Activated naive CD4-positive, alpha-beta T cell treated with anti-CD3 and anti-CD28 coated beads, Interleukin-2, amount 10 ng/mL, durations not matched to agents 7 days and 5 days (primary cell): ENCODE measurements at regions not wholly inside any gene's neighbourhood (a gene's known extent, or its start where the extent isn't known, plus 50 kb on each side); places are given as distances from the start of the nearest gene placed in this dataset.

ENCODE experiments used
- CTCF ChIA-PET: fragments of 350-600 bp; sonication (Branson Sonifier 250); formaldehyde crosslinking; loops from one replicate; lab custom pipeline; 2021; ENCODE audit warnings: antibody characterized with exemption; lab: Charles Lee
- DNase-seq: peaks from one replicate; pipeline ENCODE4 v3.0.0-alpha.2; 2020
- H3K27ac Mint-ChIP-seq: one replicate; pipeline ENCODE4 v1.8.0; 2021; ENCODE audit warnings: mild to moderate bottlenecking, moderate library complexity, mixed read lengths
- H3K27me3 Mint-ChIP-seq: one replicate; pipeline ENCODE4 v1.8.0; 2021; ENCODE audit warnings: mild to moderate bottlenecking, mixed read lengths
- H3K36me3 Mint-ChIP-seq: one replicate; pipeline ENCODE4 v1.8.0; 2021; ENCODE audit warnings: mixed read lengths
- H3K4me1 Mint-ChIP-seq: one replicate; pipeline ENCODE4 v1.8.0; 2021; ENCODE audit warnings: mixed read lengths
- H3K4me3 Mint-ChIP-seq: one replicate; pipeline ENCODE4 v1.8.0; 2021; ENCODE audit warnings: mild to moderate bottlenecking, moderate library complexity, mixed read lengths
- H3K9me3 Mint-ChIP-seq: one replicate; pipeline ENCODE4 v1.8.0; 2021; ENCODE audit warnings: mixed read lengths

DNA sequence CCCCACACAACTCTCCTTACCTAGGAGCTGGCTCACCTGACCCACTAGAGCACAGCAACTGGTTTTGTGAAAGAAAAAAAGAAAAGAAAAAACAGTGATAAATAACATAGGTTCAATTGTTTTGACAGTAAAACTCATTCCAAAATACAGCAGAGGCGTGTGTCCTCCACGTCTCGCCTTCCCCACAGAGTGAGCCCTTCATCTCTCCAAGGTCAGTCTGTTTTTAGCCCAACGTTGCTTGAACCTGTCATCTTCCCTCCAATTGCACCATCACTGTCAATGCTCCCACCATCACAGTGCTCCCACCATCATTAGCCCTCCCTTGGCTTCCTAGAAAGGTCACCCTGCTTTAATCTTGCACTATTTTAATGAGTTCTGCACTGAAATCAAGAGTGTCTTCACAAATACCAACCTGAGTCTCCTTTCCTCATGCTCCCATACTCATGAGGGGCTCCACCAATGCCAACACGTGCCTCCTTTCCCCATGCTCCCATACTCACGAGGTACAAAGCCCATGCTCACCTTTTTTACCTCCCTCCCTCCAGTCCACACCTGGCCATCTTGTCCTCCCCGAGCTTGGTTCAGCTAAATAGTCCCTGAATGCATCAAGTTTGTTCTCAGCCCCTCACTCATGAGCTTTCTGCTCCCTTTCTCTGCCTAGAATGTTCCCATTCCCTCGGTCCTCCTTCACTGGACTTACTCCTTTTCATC is 103.7 kb downstream of the IRS2 start:
- H3K4me3 Mint-ChIP-seq = no peak overlapping the region
- H3K9me3 Mint-ChIP-seq = no peaks in the 10 kb centered on the region
- peaks cover 11% of the 10 kb centered on the region for H3K27me3 Mint-ChIP-seq
- DNase-seq = no peak
- CTCF ChIA-PET = no interaction called here
- H3K36me3 Mint-ChIP-seq = no peaks in the 10 kb centered on the region
- no peak overlapping the region for H3K27ac Mint-ChIP-seq
- no peaks in the 10 kb centered on the region for H3K4me1 Mint-ChIP-seq

DNA sequence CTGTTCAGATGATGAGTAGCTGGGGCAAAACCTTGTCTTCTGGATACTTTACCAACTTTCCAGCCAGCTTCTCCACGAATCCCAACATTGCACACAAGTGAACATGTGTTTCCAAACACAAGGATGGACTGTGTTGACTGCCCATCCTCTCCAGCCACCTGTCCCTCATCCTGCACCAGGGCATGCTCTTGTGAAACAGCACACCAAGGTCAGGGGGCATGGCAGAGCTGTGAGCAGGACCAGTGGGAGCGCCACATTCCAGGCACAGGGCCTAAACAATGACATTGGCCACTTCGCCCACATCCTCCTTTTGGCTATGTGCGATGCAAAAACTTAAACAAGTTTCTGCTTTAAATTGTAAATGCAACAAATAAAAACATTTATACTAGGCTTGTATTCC is 105.5 kb downstream of the IRS2 start:
- Mint-ChIP-seq H3K4me1 (no peaks in the 10 kb centered on the region), H3K27me3 (peaks cover 11% of the 10 kb centered on the region), H3K4me3 (no peak overlapping the region), H3K36me3 (no peaks in the 10 kb centered on the region), H3K9me3 (no peaks in the 10 kb centered on the region), H3K27ac (no peak overlapping the region)
- CTCF ChIA-PET = no interaction called here
- DNase-seq = no peak

DNA sequence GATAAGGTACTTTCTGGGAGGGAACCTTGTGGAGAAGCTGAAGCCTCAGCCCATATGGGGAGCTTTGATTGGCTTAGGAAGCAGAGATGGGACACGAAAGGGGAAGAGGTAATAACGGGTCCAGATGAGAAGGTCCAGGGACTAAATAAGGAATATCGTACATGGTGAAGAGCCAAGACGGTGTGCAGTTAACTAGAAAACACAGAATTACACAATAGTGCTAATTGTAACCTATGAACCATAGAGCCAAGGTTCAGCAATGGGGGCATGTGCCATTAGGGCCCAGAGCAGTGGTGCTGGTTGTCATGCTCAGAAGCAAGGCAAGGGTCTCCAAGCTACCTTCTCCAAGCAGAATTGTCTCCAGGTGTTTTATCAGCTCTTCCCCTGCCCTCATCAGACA is 106.1 kb downstream of the IRS2 start:
- Mint-ChIP-seq H3K9me3 (no peaks in the 10 kb centered on the region), H3K36me3 (no peaks in the 10 kb centered on the region), H3K4me1 (no peaks in the 10 kb centered on the region), H3K27me3 (peaks cover 16% of the 10 kb centered on the region), H3K27ac (no peak overlapping the region), H3K4me3 (no peak overlapping the region)
- no peak for DNase-seq
- CTCF ChIA-PET = interaction anchor here (0.7 kb wide), 1 partner anchor 103 kb away, joined by 3 read pairs; no protein-coding TSS in a partner anchor

DNA sequence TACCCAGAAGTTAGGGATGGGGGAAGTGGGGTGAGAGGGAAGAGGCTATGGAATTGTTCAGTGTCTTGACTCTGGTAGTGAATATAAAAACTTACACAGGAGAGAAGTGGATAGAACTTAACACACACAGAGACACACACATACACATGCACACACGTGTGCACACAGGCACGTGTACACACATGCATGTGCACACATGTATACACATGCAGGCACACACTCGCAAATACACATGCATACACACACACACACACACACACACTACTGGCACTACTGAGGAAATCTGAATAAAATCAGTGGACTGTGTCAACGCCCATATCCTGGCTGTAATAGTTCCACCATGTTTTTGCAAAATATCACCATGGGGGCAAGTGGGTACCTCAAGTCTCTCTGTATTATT is 107.9 kb downstream of the IRS2 start:
- peaks cover 20% of the 10 kb centered on the region for H3K27me3 Mint-ChIP-seq
- no peak for DNase-seq
- no peak overlapping the region for H3K27ac Mint-ChIP-seq
- H3K4me1 Mint-ChIP-seq = no peaks in the 10 kb centered on the region
- H3K9me3 Mint-ChIP-seq = no peaks in the 10 kb centered on the region
- CTCF ChIA-PET = no interaction called here
- H3K4me3 Mint-ChIP-seq = no peak overlapping the region
- H3K36me3 Mint-ChIP-seq = no peaks in the 10 kb centered on the region

GRCh38 chr13:109677206-109677605 is 109.2 kb downstream of the IRS2 start:
- H3K9me3 Mint-ChIP-seq = no peaks in the 10 kb centered on the region
- H3K27me3 Mint-ChIP-seq = peaks cover 9% of the 10 kb centered on the region
- H3K27ac Mint-ChIP-seq = no peak overlapping the region
- H3K4me1 Mint-ChIP-seq = no peaks in the 10 kb centered on the region
- DNase-seq = no peak
- no peaks in the 10 kb centered on the region for H3K36me3 Mint-ChIP-seq
- no peak overlapping the region for H3K4me3 Mint-ChIP-seq
- CTCF ChIA-PET = no interaction called here

DNA sequence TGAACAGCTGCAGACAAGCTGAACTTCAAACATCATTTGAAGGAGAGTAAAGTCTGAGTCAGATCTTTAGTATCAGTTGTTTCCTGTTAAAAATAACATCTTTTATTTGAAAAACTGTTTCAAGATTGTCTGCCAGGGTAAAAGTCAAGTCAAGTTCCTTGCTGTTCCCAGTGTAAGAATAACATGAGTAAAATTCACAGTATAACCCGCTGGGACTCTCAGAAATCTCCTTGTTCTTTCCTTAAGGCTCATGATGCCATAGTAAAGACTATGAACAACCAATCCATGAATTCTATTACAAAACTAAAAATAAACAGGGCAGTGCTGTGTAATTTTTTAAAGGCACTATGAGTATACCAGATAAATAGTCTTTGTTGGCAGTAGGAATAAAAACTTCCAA is 112.9 kb downstream of the IRS2 start:
- Mint-ChIP-seq H3K36me3 (no peaks in the 10 kb centered on the region), H3K4me1 (no peaks in the 10 kb centered on the region), H3K27ac (no peak overlapping the region), H3K27me3 (peaks cover 9% of the 10 kb centered on the region), H3K9me3 (no peaks in the 10 kb centered on the region), H3K4me3 (no peak overlapping the region)
- DNase-seq = no peak
- CTCF ChIA-PET = no interaction called here

- Mint-ChIP-seq H3K36me3 (no peaks in the 10 kb centered on the region), H3K27me3 (peaks cover 9% of the 10 kb centered on the region), H3K4me1 (no peaks in the 10 kb centered on the region), H3K9me3 (no peaks in the 10 kb centered on the region), H3K4me3 (no peak overlapping the region), H3K27ac (no peak overlapping the region)
- CTCF ChIA-PET = no interaction called here
- no peak for DNase-seq
Observed at GRCh38 chr13:109672545-109672944, 113.8 kb downstream of the IRS2 start.

GRCh38 chr13:109671919-109672318 is 114.5 kb downstream of the IRS2 start:
- no peaks in the 10 kb centered on the region for H3K36me3 Mint-ChIP-seq
- H3K9me3 Mint-ChIP-seq = no peaks in the 10 kb centered on the region
- peaks cover 9% of the 10 kb centered on the region for H3K27me3 Mint-ChIP-seq
- H3K4me3 Mint-ChIP-seq = no peak overlapping the region
- no peak for DNase-seq
- no peaks in the 10 kb centered on the region for H3K4me1 Mint-ChIP-seq
- CTCF ChIA-PET = no interaction called here
- no peak overlapping the region for H3K27ac Mint-ChIP-seq

DNA sequence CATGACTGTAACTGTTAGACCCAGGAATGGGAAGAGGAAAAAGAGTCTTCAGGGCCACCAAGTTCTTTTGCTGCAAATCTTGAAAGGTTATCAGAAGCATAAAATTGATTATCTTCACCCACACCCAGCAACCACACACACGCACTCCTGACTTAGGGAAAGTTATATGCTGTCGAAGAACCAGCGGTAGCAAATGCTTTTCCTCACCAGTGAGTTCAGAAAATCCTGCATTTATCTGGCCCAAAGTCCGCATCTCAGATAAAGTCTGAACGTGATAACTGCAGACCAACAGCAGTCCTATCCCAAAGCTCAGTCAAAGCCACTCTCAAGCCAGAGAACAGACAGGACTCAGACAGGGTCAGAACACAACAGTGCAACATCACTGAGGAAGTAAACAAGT is 115.6 kb downstream of the IRS2 start:
- Mint-ChIP-seq H3K4me1 (no peaks in the 10 kb centered on the region), H3K27ac (no peak overlapping the region), H3K27me3 (peaks cover 8% of the 10 kb centered on the region), H3K9me3 (no peaks in the 10 kb centered on the region), H3K36me3 (no peaks in the 10 kb centered on the region), H3K4me3 (no peak overlapping the region)
- CTCF ChIA-PET = no interaction called here
- DNase-seq = no peak

DNA sequence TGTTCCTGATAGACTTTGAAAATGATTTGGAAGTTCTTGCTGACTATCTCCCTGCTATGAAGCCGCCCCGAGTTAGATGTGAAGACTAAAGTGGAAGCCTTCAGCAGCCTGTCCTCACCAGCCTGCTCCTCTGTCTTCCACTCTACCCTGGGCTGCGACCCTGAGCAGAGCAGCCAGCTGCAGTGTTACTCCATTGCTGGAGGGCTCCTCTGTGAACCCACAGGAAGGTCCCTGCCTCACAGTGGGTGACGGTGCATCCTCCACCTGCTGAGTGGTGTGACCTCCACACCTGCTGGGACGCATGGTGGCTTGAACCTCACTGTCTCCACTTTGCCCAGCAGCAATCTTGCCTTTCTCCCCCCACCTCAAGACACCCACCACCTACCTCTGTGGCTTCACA is 116.4 kb downstream of the IRS2 start:
- Mint-ChIP-seq H3K36me3 (no peaks in the 10 kb centered on the region), H3K4me1 (no peaks in the 10 kb centered on the region)
- CTCF ChIA-PET = no interaction called here

DNA sequence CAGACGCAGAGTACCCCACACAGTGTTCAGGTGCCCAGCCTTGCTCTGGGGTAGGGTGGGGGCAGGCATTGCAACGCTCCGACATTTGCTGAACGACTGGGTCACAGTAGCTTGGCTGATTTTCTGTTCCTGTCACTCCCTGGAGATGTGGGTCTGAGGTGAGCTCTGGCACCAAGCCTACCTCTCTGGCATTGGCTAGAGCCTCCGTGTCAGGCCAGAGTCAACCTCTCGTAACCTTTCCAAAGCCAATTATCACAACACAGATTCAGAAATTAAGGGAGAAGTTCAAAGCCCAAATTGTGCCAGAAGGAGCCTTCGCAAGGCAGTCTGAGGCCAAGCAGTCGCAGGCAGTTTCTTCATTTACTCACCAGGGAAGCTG is 117.2 kb downstream of the IRS2 start:
- Mint-ChIP-seq H3K36me3 (no peaks in the 10 kb centered on the region), H3K4me3 (no peak overlapping the region), H3K27ac (no peak overlapping the region), H3K27me3 (no peaks in the 10 kb centered on the region), H3K9me3 (no peaks in the 10 kb centered on the region), H3K4me1 (no peaks in the 10 kb centered on the region)
- DNase-seq = no peak
- CTCF ChIA-PET = interaction anchor here (0.6 kb wide), 1 partner anchor 92 kb away, joined by 4 read pairs; no protein-coding TSS in a partner anchor

More for the DNA sequence above, 116.4 kb downstream of the IRS2 start:
- DNase-seq = no peak
- Mint-ChIP-seq H3K27ac (no peak overlapping the region), H3K27me3 (peaks cover under 1% of the 10 kb centered on the region), H3K4me3 (no peak overlapping the region), H3K9me3 (no peaks in the 10 kb centered on the region)

DNA sequence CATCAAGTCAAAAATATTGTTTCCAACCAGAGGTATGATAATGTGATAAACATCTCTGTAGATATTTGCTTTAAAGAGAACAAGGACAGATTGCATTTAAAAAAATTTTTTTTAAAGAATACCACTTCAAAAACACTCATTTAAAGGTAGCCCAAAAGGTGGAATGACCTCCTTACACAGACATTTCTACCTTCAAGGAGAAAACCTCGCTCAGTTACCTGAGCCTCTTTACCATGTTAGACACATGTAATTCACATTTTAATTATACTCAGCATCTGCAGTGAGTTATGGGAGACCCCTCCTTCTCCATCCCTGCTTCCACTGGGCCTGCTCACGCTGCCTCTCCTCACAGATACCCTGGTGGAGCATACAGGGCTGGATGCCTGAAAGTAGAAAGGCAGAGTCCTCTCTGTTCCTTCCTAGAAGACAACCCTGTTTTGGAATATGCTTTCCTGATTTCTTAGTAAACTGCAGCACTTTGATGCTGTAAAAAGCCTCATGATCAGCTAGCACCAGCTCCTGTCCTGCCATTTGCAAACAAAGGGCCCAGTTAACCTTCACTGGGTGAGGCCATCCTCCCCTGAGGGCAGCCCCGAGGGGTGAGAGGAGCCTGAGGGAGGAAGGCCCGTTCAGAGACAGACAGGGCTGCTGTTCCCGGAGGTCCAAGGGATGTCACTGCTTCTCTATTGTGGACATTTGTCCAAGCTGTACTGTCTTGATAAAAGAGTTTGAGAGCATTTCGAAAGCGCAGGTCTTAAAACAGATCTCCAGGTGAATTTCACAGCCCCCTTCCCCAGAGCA is 117.8 kb downstream of the IRS2 start:
- CTCF ChIA-PET = interaction anchor here (0.6 kb wide), 1 partner anchor 93 kb away, joined by 4 read pairs; no protein-coding TSS in a partner anchor
- Mint-ChIP-seq H3K4me1 (no peaks in the 10 kb centered on the region), H3K4me3 (no peak overlapping the region), H3K27me3 (no peaks in the 10 kb centered on the region), H3K36me3 (no peaks in the 10 kb centered on the region), H3K9me3 (no peaks in the 10 kb centered on the region), H3K27ac (no peak overlapping the region)
- DNase-seq = no peak

- Mint-ChIP-seq H3K27me3 (no peaks in the 10 kb centered on the region), H3K4me3 (no peak overlapping the region), H3K36me3 (no peaks in the 10 kb centered on the region), H3K27ac (no peak overlapping the region), H3K4me1 (no peaks in the 10 kb centered on the region), H3K9me3 (no peaks in the 10 kb centered on the region)
- DNase-seq = no peak
- CTCF ChIA-PET = no interaction called here
Observed at GRCh38 chr13:109667807-109668291, 118.5 kb downstream of the IRS2 start.

DNA sequence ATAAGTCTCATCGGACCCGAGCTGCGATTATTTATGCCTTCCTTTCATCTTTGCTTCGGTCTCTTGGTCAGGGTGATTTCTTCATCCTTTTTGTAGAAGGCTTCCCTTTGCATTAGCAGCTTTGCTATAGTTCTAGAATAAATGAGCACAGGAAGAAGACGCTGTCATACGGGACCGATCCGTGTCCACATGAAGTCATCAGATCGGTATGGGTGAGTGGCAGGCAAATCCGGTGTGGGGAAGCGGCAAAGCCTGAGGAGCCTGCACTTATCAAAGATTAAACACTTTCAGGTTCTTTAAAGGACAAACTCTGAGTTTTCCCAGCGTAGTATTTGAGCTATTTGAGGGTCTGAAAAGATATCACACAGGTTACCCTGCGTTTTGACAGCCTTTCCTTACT is 119.3 kb downstream of the IRS2 start:
- DNase-seq = no peak
- Mint-ChIP-seq H3K4me1 (no peaks in the 10 kb centered on the region), H3K27ac (no peak overlapping the region), H3K9me3 (no peaks in the 10 kb centered on the region), H3K4me3 (no peak overlapping the region), H3K27me3 (no peaks in the 10 kb centered on the region), H3K36me3 (no peaks in the 10 kb centered on the region)
- CTCF ChIA-PET = no interaction called here

DNA sequence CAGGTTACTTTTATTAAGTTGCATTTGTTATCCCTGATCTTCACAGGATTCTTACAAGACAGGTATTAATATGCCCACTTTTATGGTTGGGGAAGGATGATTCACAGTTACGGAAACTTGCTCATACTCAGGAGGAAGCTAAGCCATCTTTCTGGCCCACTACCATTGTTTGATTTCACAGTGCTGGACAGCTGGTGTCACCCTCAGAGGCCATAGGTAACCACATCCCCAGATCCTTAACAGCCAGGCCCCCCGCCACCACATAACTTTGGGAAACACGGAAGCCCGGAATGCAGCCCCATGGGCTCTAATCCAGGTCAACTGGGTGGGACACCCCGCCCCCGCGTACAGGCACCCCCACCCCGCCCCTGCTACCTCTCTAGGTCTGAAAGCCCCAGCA is 119.7 kb downstream of the IRS2 start:
- H3K4me1 Mint-ChIP-seq = no peaks in the 10 kb centered on the region
- no peaks in the 10 kb centered on the region for H3K36me3 Mint-ChIP-seq
- H3K9me3 Mint-ChIP-seq = no peaks in the 10 kb centered on the region
- CTCF ChIA-PET = no interaction called here
- no peak overlapping the region for H3K4me3 Mint-ChIP-seq
- no peak for DNase-seq
- no peaks in the 10 kb centered on the region for H3K27me3 Mint-ChIP-seq
- no peak overlapping the region for H3K27ac Mint-ChIP-seq
